Endometrium (tissue), 2 donors: ENCODE measurements at regions not wholly inside any gene's neighbourhood (a gene's known extent, or its start where the extent isn't known, plus 50 kb on each side); places are given as distances from the start of the nearest gene placed in this dataset.

Source experiments
- FAIRE-seq: peaks from 2 replicates; lab custom pipeline; 2012; peaks lifted over from hg19 to GRCh38; lab: Jason Lieb, UNC
- donor health status: control.
- donor health status: control.

- no peak for FAIRE-seq
These were observed 456.9 kb upstream of the JAG1 start for GRCh38 chr20:11130554-11131166.

DNA sequence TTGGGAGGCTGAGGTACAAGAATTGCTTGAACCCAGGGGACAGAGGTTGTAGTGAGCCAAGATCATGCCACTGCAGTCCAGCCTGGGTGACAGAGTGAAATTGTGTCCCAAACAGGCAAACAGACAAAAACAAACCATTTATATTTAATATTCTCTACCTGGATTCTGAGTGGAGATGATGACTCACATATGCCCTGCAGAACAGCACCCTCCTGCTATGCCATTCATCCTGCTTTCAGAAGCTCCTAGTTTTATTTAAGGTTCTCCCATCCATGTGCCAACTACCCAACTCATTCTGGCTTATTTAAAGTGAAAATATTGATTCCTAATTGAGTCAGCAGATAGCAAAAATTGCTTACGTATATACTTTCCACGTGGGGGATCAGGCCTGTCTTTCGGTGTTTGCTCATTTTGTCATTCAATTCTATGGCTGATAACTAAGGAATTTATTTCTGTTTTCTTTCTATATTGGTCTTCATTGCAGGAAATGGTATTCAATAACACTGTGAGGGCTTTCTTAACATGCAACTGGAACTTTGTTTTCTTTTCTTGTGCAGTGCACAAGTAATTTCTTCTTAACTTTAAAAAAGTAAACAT, 459.1 kb upstream of the JAG1 start:
- no peak for FAIRE-seq

DNA sequence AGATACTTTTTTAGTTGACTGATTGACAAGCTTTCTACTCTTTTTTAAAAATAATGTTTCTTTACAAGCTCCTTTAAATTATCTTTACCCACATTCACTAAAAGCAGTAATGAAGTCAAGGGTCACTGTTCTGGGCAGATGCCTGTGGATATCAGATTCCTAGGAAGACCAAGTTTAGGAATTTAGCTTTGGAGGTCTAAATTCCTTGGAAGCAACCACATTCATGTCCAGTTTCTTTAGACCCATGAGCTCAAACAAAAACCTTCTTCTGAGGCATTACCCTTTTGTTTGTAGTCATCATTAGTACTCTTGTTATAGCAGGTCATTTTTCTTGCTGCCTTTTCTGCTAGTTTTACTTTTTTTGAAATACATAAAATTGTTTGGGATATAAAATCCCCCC, 462.9 kb upstream of the JAG1 start:
- FAIRE-seq = no peak

- FAIRE-seq = peak; percentile 76
These were observed 463.9 kb upstream of the JAG1 start for GRCh38 chr20:11137688-11138087.

DNA sequence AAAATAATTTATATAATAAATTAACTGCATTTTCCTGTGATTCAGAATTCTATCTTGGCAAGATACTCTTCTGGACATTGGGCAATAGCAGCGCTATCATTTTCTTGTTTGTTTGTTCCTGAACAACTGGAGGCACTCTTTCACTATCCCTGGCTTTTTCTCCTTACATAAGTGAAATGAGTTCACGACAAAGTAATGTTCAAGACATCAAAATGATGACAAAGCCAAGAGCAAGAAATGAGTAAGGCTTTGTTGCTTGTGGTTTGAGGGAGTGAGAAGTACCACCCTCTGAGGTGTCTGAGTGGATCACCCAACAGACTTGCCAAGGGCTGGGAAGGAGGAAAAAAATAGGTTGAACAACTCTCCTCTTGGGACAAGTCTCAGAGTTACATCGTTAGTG, 466.6 kb upstream of the JAG1 start:
- FAIRE-seq = no peak

DNA sequence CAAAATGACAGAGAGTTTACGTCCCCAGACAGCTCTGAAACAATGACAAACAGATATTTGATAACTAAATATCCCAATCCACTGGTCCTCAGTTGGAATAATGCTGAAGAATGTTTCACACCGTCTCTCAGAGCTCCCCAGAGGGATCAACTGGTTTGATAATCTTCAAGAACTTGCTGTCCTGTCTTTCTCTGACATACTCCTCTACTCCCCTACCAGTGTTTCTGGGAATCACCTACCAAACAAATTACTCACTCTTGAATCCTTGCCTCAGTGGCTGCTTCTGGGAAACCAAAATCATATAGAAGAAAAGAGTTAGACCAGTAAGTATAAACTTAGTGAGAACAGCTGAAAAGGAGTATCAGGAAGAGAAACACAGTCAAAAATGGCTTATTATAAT, 469.7 kb upstream of the JAG1 start:
- FAIRE-seq = no peak

- FAIRE-seq = no peak
These were observed 470.5 kb upstream of the JAG1 start for GRCh38 chr20:11144114-11144950.

DNA sequence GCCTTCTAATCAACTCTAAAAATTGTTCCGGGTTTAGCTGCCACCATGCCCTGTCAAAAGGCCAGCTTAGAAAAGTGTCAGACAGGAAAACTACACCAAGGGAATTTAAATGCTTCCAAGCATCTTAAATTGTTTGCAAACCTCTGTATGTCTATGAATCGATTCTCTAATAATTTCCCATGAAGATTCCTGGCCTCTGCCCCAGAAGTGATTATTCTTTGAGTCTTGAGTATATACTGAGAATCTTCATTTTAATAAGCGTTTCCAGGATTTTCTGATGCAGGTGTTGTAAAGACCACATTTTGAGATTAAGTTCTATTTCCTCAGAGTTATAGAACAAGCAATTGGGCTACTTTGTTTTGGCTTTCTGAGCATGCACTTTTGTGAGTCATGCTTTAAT, 471.8 kb upstream of the JAG1 start:
- no peak for FAIRE-seq

GRCh38 chr20:11153819-11154218, 480.0 kb upstream of the JAG1 start:
- FAIRE-seq = no peak

- FAIRE-seq = no peak
These were observed 481.5 kb upstream of the JAG1 start for GRCh38 chr20:11155156-11155756.

GRCh38 chr20:11156922-11157321, 483.1 kb upstream of the JAG1 start:
- no peak for FAIRE-seq

GRCh38 chr20:11158146-11158545, 484.3 kb upstream of the JAG1 start:
- FAIRE-seq = no peak

GRCh38 chr20:11158589-11158988, 484.8 kb upstream of the JAG1 start:
- no peak for FAIRE-seq

DNA sequence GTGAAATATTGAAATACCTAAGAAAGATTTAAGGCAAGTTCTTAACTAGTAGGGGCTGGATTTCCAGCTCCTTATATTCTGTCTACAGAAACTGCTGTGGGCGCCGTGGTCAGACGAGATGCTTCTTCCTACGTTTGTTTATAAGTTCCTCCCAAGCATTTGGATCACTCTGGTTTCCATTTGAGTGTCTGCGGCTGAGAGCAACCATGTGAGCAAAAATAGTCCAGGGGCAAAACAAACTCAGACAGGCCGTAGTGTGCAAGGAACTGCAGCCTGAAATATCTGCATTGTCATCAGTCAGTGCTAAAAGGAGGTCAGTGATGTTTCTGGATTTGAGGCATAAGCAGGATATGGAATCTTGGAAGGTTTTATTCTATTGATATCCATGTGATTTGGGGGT, 485.9 kb upstream of the JAG1 start:
- no peak for FAIRE-seq

DNA sequence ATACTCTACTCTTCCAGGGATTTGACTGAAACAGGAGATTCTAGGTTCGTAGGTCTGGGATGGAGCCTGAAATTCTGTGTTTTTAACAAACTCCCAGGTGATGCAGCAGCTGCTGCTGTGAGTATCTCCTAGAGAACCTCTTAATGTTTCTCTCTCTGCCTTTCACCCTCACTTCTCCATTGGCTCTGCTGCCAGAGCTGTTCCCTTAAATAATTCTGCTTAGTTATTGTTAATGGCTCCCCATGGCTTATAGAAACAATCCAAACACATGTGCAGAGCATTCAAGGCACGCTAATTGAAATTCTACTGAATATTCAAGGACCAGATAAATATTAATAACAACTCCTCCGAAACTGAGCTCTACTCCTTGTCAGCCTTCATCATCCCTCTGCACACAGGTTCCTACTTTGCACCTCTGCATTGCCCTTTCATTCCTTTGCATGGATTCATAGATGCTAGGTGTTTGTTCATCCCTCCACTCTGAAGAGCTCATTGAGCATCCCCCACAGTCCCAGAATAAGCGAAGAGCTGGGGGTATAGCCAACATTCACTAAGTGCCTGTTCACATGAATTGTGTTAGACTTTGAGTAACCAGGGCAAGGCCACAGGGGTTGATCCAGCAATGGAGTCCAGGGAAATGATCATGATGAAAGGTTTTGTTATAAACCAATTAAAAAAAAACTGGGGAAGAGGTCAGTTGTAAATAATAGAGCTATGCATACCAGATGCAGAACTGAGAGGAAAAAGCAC, 488.4 kb upstream of the JAG1 start:
- no peak for FAIRE-seq

DNA sequence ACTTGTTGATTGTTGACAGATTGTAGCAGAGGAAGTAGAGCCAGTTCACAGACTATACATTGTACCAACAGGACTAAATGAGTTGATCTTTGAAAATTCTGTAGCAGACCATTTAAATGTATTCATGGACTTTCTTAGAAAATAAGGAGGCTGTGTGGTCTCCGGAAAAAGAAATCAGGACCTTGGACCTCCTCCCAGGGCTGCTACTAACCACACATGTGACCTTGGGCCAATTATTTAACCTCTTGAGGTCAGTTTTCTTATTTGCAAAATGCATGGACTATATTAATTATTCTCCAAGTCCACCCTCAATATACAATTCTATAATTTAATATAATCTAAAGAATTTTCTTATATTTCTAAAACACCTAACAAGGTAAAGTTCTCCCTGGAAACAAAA, 492.0 kb upstream of the JAG1 start:
- FAIRE-seq = no peak

DNA sequence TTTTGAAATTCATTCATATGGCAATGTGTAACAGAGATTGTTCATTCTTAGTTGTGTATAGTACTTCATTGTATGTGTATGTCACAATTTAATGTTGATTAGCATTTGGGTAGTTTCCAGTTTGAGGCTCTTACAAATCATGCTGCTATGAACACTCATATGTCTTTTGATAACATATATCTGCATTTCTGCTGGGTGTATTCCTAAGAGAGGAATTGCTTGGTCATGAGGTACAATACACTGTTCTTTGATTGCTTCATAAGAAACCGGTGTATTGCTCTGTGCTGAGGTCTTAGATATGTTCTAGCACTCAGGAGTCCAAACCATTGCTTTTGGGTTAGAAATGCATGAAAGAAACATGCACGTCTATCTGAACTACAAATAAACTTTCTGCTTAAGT, 492.9 kb upstream of the JAG1 start:
- no peak for FAIRE-seq

DNA sequence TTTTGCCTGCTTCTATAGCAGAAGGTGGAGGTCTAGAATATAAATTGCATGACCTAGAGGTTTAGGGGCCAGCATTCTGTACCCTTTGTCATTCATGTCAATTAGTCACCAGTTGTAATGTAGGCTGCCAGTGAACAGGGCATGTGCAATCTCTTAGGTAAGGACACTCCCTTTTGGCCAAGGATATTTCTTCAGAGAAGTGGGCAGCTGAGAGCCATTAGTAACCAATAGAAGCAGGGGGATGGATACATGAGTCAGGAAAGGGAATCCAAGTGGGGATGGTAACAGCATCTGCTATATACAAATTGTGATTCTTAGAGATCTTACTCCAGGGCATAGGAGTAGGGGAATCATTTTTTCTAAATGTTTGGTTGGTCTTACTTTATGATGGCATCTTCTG, 494.2 kb upstream of the JAG1 start:
- no peak for FAIRE-seq

GRCh38 chr20:11170025-11170424, 496.2 kb upstream of the JAG1 start:
- no peak for FAIRE-seq

DNA sequence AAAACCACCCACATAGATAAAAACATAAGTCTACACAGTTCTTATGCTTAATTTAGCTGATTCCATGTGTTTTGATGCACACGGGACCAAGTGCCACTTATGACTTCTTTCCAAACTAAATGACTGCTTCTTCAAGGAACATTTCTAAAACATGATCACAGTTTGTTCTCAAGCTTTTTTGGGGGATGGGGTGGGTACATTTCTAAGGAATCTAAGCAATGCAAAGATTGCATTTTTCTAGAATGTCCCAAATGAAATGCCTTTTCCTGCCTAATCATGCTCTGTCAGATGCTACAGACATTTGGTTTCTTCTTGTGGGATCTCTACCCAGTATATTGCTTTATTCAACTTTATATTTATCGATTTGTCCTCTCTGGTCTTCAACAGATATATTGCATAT, 496.8 kb upstream of the JAG1 start:
- FAIRE-seq = no peak

DNA sequence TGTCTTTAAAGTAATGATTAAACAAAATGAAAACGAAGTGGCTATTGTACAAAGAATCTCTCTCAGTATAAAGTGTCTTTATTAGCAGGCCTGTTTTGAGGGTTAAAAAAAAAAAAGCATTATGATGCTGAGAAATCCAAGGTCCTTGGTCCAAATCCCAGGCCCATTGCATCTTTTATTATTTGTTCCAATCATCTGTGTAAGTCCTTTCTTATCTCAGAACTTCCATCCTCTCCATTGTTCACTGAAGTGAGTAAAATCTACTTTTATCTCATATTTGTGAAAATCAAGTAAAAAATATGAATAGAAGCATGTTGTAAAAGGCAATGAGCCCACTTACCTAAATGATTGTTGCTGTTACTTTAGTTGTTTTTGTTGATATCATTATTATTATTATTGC, 499.1 kb upstream of the JAG1 start:
- no peak for FAIRE-seq

DNA sequence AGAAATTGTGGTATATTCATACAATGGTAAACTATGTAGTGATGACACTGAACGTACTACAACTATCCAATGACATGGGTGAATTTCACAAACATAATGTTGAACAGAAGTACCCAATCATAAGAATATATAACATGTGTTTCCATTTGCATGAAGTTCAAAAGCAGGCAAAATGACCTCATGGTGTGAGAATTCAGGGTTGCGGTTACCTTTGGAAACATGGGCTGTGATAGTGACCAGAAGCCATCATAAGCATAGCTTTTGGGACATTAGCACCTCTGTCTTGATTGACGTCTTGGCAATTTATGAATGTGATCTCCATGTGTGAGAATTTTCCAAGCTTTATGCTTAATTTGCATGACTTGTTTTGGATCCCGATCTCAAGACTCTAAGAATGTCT, 500.1 kb upstream of the JAG1 start:
- no peak for FAIRE-seq

DNA sequence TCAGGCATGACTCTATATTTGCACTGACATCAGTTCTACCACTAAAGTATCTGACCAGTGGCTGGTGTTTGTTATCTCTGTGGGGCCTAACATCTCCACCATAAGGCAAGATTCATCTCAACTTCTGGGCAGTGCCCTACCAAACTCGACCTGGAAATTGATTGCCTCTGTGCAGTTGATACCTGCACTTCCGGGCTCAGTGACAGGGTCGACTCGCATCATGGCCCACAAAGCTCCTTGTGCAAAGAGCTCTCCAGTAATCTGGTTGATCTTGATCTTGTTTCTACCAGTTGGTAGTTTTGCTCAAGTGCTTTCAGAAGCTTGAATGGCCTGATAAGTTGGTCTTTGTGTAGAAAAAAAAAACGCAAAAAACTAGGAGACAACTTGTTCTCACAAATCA, 501.1 kb upstream of the JAG1 start:
- FAIRE-seq = no peak
